GM21423 (cell line): ENCODE measurements at regions not wholly inside any gene's neighbourhood (a gene's known extent, or its start where the extent isn't known, plus 50 kb on each side); places are given as distances from the start of the nearest gene placed in this dataset.

Source experiments
- ATAC-seq: cut with Tn5 transposase; IDR thresholded peaks from one replicate; pipeline ENCODE4 v1.9.1; 2021; ENCODE audit warnings: mild to moderate bottlenecking, moderate library complexity; ENCODE audit not compliant: unreplicated experiment

- ATAC-seq = no peak
These were observed 363.7 kb upstream of the ISX start for GRCh38 chr22:34702279-34702678.

GRCh38 chr22:34709641-34710040 lies 356.3 kb upstream of the ISX start:
- ATAC-seq = no peak

GRCh38 chr22:34722901-34723300 lies 343.1 kb upstream of the ISX start:
- no peak for ATAC-seq

- no peak for ATAC-seq
These were observed 329.9 kb upstream of the ISX start for GRCh38 chr22:34736081-34736480.

- ATAC-seq = no peak
These were observed 327.1 kb upstream of the ISX start for GRCh38 chr22:34738661-34739400.

- no peak for ATAC-seq
These were observed 322.7 kb upstream of the ISX start for GRCh38 chr22:34743110-34743751.

- ATAC-seq = no peak
These were observed 305.5 kb upstream of the ISX start for GRCh38 chr22:34760276-34761008.

GRCh38 chr22:34761111-34761510 lies 304.8 kb upstream of the ISX start:
- ATAC-seq = no peak

GRCh38 chr22:34763496-34763895 lies 302.5 kb upstream of the ISX start:
- no peak for ATAC-seq

- no peak for ATAC-seq
These were observed 300.8 kb upstream of the ISX start for GRCh38 chr22:34765115-34765514.

GRCh38 chr22:34769361-34769760 lies 296.6 kb upstream of the ISX start:
- no peak for ATAC-seq

GRCh38 chr22:34776817-34777216 lies 289.1 kb upstream of the ISX start:
- ATAC-seq = no peak

- no peak for ATAC-seq
These were observed 284.3 kb upstream of the ISX start for GRCh38 chr22:34781681-34782080.

GRCh38 chr22:34783436-34783835 lies 282.5 kb upstream of the ISX start:
- no peak for ATAC-seq

- no peak for ATAC-seq
These were observed 281.9 kb upstream of the ISX start for GRCh38 chr22:34784056-34784455.

- ATAC-seq = no peak
These were observed 268.1 kb upstream of the ISX start for GRCh38 chr22:34797826-34798225.

GRCh38 chr22:34798605-34799004 lies 267.4 kb upstream of the ISX start:
- no peak for ATAC-seq

- ATAC-seq = no peak
These were observed 265.5 kb upstream of the ISX start for GRCh38 chr22:34800260-34800980.

- no peak for ATAC-seq
These were observed 264.7 kb upstream of the ISX start for GRCh38 chr22:34801221-34801620.

- no peak for ATAC-seq
These were observed 261.9 kb upstream of the ISX start for GRCh38 chr22:34804091-34804490.

GRCh38 chr22:34804604-34805003 lies 261.4 kb upstream of the ISX start:
- ATAC-seq = no peak
